ENCODE measurements at regions not wholly inside any gene's neighbourhood (a gene's known extent, or its start where the extent isn't known, plus 50 kb on each side); places are given as distances from the start of the nearest gene placed in this dataset.

GRCh38 chr4:138964716-138965426 is 50.7 kb upstream of the NOCT start:
- DNase-seq, result no peak

- no peak for DNase-seq
These were observed 52.2 kb upstream of the NOCT start for GRCh38 chr4:138963412-138963811.

- no peak for DNase-seq
These were observed 53.9 kb upstream of the NOCT start for GRCh38 chr4:138961664-138962063.

GRCh38 chr4:138961129-138961528 is 54.5 kb upstream of the NOCT start:
- no peak for DNase-seq

GRCh38 chr4:138960175-138960710 is 55.3 kb upstream of the NOCT start:
- DNase-seq, result no peak

- no peak for DNase-seq
These were observed 56.3 kb upstream of the NOCT start for GRCh38 chr4:138959097-138959815.

GRCh38 chr4:138958519-138958918 is 57.1 kb upstream of the NOCT start:
- no peak for DNase-seq

- DNase-seq, result no peak
These were observed 58.3 kb upstream of the NOCT start for GRCh38 chr4:138957302-138957701.

- no peak for DNase-seq
These were observed 61.2 kb upstream of the NOCT start for GRCh38 chr4:138954428-138954827.

- DNase-seq, result no peak
These were observed 61.6 kb upstream of the NOCT start for GRCh38 chr4:138953961-138954371.

GRCh38 chr4:138952411-138952810 is 63.2 kb upstream of the NOCT start:
- DNase-seq, result no peak

- no peak for DNase-seq
These were observed 63.8 kb upstream of the NOCT start for GRCh38 chr4:138951764-138952163.

GRCh38 chr4:138949866-138950265 is 65.7 kb upstream of the NOCT start:
- no peak for DNase-seq

- no peak for DNase-seq
These were observed 66.7 kb upstream of the NOCT start for GRCh38 chr4:138948918-138949317.

GRCh38 chr4:138946306-138946705 is 69.3 kb upstream of the NOCT start:
- DNase-seq, result no peak

- no peak for DNase-seq
These were observed 69.7 kb upstream of the NOCT start for GRCh38 chr4:138945840-138946239.

- no peak for DNase-seq
These were observed 70.2 kb upstream of the NOCT start for GRCh38 chr4:138945401-138945800.

- DNase-seq, result no peak
These were observed 71.7 kb upstream of the NOCT start for GRCh38 chr4:138943893-138944292.

GRCh38 chr4:138941037-138941436 is 74.5 kb upstream of the NOCT start:
- DNase-seq, result no peak

- no peak for DNase-seq
These were observed 75.6 kb upstream of the NOCT start for GRCh38 chr4:138939960-138940359.

GRCh38 chr4:138938366-138938690 is 77.3 kb upstream of the NOCT start:
- DNase-seq, result peak; percentile 4

- DNase-seq, result no peak
These were observed 80.3 kb upstream of the NOCT start for GRCh38 chr4:138935135-138935807.

GRCh38 chr4:138927072-138927471 is 88.5 kb upstream of the NOCT start:
- DNase-seq, result no peak

GRCh38 chr4:138925495-138925894 is 90.1 kb upstream of the NOCT start:
- DNase-seq, result no peak

Data from NCI-H1048 (cell line).